LHCN-M2 (cell line): ENCODE measurements at regions not wholly inside any gene's neighbourhood (a gene's known extent, or its start where the extent isn't known, plus 50 kb on each side); places are given as distances from the start of the nearest gene placed in this dataset.

Source experiments
- DNase-seq: peaks from one replicate; pipeline ENCODE4 v3.0.0-alpha.2; 2012; ENCODE audit warnings: low read depth

DNA sequence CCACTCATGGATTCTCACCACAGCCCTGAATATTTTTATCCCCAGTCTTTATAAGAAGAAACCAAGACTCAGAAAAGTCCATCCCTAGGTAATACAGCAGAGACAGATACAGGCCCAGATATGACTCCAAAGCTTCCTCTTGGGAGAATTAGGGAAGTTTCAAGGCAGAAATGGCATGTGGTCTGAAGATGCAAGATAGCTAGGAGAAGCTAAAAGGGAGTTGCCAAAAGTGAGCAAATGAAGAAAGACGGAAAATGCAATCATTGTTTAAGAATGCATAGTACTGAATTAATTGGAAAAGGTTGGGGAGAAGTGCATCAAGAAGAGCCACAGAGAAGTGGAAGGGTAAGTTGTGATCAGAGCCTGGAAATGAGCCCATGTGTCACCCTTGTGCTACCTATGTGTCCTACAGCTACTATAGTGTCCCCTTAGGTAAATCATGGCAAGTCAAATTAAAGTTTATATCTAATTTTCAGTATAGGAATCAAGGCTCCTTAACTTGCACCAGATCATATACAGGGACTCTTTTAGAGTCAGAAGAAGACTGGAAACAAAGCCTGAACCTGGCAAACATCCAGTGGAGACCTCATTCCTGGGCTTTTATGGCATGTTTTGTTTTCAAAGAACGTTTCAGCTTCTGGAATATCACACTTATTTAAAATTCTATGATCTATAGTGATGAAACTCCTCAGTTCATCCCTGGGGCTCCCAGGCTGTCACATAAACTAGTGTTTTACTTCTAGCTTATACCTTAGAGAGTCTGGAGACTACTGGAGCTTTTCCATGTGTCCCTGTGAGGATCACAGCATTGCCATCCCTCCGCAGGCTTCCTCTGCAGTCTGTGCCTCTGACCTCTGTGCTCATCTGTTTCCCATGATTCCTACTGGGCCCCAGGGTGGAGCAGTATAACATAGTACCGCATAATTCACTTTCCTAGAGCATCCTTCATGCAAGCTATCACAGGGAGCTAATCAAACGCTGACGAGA is 189.0 kb upstream of the CDKN3 start:
- no peak for DNase-seq

DNA sequence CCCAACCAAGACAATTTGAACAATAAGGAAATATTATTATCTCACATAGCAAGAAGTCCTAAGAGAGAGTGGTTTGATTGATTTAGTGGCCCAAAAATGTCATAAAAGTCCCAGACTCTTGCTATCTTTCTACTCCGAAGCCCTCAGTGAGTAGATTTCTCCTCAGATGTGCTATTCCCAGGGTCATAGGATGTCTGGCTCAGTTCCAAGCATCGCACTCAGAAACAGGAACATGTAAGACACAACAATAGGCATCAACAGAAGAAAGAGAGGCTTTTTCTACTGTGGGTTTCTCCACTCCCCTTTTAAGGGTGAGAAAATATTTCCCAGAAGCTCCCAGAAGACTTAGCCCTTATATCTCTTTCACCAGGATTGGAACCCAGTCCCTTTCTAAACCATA is 188.1 kb upstream of the CDKN3 start:
- no peak for DNase-seq

DNA sequence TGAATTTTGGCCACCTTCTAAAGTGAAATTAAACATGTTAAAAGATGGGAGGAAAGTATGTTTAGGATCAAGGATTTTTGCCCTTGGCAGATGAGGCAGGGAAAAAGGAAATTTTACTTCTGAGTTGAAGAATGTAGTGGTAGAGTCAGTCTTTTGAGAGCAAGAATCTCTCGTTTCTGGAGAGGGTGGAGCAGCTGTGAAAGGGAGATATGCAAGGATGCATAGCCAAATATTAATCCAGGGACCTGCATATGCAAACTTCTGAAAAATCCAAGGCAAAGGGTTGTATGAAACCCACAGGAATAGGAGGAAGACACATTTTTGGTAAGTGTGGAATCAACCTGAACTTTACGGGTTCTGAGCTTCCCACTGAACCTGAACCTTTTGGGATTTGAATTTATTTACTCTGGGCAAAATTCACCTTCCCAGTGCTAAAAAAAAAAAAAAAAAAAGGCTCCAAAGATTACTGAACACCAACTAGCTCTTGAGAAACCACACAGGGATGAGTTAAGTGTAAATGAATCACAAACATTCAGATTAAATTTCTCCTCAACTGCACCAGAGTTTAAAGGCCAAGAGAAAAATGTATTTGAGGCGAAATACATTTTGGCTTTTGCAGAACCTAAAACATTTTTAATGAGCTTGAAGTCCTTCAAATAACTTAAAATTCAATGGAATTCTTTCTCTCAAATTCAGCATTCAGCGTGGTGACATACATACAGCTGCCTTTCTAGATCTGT is 187.1 kb upstream of the CDKN3 start:
- peak; percentile 86 for DNase-seq

DNA sequence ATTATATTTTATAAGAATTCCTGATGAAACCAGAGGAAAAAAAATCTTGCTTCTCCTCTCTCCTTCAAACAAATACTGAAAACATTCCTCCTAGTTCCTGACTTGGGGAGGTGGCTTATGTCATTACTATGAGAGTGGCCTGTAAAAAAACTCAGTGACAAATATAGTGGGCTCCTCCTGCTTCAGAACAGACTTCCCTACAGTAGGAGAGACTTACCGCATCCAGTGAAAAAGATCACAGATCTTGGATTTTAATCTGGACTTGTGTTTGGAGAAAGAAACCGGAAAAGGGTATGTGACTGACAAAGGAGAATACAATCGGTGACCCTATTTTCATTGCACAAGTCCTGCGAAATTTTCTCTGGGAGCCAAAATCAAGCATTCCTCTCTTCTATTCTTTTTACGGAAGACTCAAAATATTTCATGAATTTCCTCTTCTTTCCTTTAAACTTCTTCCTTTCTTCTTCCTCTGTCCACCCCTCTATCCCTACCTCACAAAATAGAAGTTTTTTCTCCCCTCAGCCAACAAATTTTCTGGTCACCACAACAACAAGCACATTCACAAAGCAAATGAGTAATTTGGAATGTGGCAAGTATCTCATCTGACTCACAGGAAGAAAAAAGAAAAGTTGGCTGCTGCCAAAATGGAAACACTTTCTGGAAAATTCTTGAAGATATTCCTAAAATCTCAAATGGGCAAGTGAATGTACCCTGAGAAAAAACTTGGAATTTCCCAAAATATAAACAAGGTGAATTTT is 185.1 kb upstream of the CDKN3 start:
- DNase-seq: peak; percentile 94

DNA sequence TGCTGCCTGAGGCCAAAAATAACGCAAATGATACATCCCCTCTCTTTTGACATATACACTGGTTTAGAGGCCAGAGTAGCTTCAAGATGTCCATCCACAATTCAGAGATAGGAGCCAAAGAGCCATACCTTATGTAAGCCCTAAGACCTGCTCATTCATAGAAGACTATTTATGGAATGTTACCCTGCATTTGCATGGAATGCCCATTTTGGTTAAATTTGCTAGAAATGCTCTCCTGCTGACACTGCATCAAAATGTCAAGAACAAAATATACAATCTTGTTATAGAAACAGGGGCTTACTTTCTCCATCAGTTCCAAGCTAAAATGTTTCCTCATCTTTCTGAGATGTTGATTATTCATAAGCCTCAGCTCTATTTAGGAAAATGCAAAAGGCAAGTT is 183.3 kb upstream of the CDKN3 start:
- DNase-seq: no peak

DNA sequence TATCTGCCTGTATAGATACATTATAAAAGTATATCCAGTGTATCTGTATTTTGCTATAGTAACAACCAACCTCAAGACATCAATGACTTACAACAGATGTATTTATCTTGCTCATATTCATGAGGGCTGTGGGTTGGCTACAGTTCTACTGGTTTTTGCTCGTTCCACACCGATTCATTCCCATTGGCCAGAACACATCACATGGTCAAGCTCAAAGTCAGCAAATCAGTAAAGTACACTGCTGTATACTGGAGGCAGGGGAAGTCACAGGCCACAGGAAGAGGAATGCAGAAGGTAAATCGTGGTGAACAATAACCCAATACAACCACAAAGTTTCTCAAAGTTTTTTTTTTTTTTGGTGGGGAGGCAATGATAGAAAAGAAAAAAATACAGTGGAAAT is 180.0 kb upstream of the CDKN3 start:
- no peak for DNase-seq

DNA sequence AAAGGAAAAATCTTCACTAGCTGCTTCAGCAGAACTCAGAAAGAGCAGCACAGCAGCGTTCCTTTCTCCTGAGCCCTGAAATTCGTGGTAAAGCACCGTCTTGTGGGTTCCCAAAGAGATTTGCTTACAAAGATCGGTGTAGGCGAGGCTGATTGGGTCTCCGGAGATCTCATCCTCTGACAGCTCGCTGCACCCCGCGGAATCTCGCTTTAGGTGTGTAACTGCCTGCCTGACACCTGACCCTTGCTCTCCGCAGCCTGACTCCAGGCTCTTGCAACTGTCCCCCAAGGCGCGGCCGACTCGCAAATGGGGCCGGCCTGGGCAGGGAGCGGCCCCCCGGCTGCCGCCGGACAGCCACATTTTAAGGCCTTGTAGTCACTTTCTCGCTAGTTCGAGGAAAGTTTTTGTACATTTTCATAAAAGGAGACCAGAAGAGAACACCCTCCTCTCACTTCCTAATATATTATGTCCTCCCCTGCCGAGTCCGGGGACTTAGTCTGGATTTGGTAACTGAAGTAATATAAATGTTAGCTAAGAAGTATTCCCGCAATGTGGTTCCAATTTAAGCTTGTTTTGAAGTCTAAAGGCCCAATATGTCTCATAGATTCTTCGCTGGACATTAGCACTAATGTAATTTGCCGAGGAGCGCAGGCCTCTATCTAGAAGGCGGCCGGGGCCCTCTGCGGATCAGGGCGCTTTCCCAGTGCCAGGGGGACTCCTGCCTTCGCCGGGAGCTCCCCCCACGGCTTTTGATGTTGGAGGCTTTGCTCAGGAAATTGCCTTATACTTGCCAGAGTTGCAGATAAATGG is 177.3 kb upstream of the CDKN3 start:
- no peak for DNase-seq

DNA sequence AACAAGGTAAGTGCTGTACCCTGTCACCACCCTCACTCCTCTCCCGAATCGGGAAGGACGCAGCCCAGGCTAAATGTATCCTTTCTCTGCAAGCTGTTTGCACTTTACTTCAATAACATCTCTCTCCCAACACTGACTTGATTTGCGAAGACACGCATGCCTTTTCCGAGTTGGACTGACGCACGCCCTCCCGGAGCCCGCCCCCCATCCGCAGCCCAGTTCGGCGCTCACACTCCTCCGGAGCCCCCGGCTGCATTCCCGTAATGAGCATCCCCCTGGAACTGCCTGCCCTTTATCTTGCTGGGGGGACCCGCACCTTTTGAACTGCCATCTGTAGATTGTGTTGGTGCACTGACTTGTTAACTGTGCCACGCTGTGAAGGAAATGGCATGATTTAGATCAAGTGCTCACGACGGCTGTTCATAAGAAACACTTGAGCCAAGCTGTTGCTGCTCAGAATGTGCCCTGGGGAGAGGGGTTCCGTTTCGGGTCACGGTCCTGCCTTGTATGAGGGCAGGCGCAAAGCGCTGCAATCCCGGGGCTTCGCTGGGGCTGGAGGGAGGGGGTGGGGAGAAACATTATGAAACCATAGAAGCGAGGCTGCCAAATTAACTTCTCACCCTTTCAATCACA is 176.6 kb upstream of the CDKN3 start:
- no peak for DNase-seq

DNA sequence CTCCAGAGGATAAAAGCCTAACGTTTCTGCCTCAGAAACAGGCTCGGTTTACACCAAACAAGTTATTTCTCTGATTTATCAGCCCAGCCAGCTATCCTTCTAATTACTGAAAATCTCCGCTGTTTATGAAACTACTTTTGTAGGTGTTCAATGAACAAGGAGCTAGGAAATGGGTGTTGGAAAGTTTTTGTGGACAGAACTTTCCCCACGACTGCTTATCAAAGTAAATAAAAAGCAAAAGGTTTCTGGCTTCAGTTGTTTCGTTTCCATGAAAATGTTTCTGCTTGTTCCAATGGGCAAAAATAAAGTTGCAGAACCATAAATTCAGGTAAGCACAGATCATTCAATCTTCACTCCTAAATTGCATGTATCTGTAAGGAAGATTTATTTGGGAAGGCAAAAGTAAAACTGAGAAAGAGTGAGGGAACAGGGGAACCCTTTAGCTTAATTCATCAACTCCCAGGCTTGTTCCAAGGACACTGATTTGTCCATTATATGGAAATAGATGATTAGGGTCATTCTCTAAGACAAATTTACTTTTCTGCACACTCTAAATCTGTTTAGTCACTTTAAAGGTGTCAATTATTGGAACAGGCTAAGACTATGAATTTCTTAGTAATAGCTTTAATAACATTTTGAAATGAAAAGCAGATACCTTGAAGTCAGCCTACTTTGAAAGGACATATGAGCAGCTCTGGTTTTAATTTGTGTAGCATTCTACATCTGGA is 175.9 kb upstream of the CDKN3 start:
- DNase-seq: no peak

DNA sequence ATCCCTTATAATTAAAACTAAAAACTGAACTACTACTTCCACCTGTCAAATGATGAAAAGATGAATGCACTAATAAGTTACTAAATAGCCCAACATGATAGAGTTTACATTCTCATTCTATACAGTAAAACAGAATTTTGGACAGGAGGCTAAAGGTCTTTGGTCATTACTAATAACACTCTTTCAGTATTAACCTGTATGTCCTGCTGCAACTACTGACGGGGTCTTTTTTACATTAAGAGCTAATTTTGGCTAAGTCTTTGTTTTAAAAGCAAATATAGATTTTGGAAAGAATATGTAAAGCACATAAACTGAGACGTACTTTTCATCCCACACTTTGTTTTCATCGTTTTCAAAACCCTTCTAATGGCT is 175.4 kb upstream of the CDKN3 start:
- no peak for DNase-seq

DNA sequence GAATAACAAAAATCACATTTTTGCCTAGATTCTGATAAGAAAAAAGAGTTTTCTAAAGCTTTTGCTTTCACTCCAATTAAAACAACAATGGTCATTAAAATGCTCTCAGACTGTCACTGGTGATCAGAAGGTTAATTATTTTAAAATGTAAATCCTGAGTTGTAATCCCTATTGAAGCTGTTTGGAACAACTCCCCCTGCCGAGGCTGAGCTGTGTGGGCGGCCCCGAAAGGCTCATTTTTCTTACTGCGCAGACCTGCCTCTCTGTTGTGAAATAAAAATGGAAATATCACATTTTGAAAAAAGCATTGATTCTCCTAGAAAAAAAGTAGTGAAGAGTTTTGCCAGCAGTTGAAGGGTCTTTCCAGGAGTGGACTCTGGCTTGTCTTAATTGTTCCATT is 174.8 kb upstream of the CDKN3 start:
- DNase-seq: no peak

DNA sequence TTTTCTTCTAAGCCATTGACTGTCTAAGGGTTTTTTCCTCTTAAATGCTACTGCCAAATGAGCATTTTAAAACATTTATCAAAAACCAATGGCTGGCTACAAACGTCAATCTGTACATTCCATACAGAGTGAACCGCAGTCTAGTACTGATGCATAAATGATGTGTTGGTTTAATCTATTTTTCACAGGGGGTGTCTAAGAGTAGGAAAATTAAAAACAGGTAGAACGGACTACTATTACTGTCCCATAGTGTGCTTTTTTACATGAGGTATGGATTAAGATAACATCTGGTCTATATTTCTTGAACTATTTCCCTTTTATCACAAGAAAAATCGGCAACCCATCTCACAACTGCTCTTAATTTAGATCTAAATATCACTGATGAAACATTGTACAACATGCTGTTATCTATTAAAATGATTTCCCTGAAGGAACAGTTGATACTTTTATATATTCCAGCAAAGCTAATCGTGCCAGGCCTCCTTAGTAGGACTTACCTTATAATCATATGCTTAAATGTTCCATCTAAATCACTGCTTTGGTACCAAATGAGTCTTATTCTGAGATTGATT is 172.9 kb upstream of the CDKN3 start:
- no peak for DNase-seq

DNA sequence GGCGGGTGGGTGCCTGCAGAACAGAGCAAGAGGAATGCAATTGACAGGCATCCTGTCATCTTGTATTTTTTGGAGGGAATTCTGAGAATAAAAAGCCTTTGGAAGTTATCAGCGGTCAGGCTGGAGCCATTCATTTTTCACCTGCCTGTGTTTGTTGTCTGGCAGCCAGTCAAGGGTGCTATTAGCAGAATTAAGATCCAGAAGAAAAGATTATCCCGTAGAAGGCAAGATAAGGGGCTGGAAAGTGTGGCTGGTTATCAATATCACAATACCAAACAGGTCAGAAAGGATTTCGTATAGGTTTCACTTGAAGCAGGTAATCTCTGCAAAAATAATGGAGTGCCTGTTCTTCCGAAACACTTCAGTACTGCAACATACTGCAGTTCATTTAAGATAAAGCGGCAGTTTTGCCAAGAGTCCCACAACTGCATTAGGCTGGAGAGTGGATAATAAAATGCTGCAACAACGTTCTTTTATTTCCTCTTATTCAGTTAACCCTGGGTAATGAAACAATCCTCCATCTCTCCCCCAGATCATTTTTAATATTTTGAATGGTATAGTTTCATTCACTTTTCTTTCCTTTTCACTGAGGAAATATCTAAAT is 171.2 kb upstream of the CDKN3 start:
- no peak for DNase-seq

DNA sequence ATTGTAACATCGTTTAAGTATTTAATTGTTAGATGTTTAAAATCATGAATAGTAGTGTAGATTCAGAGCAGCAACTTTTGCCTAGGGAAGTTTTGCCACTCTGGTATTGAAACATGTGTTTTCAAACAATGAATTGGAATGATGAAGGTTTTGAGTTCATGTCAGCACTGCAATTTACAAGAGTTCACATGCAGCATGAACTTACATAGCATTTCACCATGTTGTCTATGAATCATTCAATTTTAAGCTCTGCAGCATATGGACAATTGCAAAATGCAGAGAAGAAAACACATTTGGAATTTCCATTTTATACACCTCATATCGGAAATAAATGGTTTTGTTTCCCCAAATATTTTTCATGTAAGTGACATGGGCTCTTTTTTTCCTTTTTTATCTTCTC is 170.7 kb upstream of the CDKN3 start:
- DNase-seq: no peak

DNA sequence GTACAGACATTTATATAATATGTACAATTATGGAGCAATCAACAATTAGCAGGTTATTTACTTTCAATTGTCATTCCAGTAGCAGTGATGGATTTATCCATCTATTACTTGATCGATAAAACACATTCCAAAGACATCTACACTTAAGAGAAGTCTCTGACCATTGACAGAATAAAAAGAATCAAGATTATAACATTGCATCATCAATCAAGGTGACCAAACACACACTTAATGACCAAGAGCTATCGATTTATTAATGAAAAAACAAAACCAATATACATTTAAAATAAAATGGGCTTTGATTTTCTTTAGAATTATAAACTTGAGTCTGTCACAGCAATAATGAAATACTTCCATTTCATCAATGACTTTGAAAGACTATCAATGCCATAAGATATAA is 170.2 kb upstream of the CDKN3 start:
- no peak for DNase-seq

DNA sequence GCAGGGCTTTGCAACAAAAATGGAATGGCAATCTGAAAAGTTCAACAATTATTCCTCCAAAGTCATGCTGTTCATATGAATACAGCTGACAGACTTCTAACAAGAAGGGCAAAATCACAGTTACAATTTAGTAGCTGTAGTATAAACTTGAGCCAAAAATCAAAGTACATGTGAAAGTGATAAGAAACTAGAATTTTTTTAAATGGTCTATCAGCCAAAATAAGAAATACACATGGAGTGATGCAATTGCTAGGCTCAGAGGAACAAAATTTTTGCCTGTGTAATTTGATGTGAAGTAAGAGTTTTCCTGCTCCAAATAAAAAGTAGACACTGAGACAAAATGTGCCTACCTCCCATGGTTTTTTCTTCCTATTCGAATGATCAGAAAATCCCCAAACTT is 167.7 kb upstream of the CDKN3 start:
- no peak for DNase-seq

DNA sequence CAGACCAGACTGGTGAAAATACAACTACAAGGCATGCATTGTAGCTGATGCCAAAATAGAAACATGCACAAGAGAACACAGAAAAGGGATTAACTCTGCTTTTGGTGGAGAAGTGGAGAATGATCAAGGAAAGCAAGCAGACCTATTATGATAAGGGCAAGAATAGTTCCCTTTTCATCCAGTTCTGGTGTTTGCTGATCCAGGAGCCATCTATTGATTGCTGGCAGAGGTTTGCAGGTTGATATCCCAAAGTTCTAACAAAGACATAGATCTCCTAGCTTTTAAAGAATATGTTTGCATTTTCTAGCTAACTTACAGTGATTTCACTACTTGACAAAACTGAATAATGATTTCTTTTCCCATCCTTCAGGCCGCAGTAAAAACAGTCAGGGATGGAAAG is 166.2 kb upstream of the CDKN3 start:
- DNase-seq: no peak

DNA sequence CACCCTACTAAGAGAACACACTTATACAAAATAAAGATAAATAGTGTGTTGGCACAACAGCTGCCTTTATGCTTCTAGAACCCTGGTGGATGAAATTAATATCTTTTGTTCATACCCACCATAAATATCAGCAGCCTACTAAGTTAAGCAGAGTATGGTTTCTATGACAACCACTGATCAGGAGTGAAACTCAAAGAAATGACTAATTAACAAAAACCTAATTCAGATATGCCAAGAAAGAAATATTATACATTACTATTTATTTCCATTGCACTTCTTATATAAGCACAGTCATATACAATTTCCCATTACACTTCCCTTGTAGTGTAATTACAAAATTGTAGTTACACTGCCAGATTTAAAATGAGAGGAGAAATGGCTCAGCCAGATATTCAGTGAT is 164.1 kb upstream of the CDKN3 start:
- DNase-seq: no peak

DNA sequence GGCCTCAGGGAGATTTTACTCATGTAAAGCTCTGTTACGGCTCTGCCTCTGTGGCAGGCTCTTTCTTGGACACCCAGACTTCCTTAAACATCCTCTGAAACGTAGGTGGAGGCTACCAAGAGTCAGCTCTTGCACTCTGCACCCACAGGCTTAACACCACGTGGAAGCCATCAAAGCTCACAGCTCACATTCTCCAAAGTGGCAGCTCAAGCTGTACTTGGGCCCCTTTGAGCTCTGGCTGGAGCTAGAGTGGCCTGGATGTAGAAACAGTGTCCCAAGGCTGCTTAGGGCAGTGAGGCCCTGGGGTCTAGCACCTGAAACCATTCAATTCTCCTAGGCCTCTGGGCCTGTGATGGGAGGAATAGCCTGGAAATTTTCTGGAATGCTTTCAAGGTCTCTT is 155.3 kb upstream of the CDKN3 start:
- DNase-seq: no peak
